ENCODE measurements at regions not wholly inside any gene's neighbourhood (a gene's known extent, or its start where the extent isn't known, plus 50 kb on each side); places are given as distances from the start of the nearest gene placed in this dataset.
"Not testable (repeated sequence)": the region's sequence is repeated elsewhere in the genome, so short reads cannot be mapped to it uniquely, and the experiment has no call there.

DNA sequence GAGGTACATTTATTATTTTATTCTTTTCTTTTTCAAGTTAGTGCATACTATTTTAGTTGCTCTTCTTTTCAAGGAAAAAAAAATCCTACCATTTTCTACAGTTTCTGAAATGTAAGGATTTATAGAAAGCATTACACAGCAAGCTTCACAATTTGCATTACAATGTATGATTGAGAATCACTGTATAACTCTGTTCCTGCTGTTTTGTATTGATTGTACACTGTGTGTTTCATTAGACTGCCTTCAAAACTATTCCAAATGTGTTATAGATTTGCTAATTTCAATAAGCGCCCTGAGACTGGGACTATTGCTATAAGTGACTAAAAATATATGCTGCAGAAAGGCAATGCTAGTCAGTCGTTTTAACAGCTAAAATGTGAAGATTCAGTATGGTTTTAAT is 479.7 kb upstream of the EYS start:
- no peaks in the 10 kb centered on the region for H3K79me2 ChIP-seq
- no peak for TF ChIP-seq CTCF (IDR thresholded peaks at IDR 0.05)
- H3K9me3 ChIP-seq (ENCODE audit: control insufficient read depth, low read length) = no peaks in the 10 kb centered on the region
- no peak overlapping the region for H3K27ac ChIP-seq
- no peaks in the 10 kb centered on the region for H3K27me3 ChIP-seq (ENCODE audit: control insufficient read depth, insufficient read depth, low read length)
- H3K4me1 ChIP-seq = no peaks in the 10 kb centered on the region
- no peak overlapping the region for H3K4me3 ChIP-seq (ENCODE audit: low read depth, low read length)
- no peak overlapping the region for H3K4me2 ChIP-seq (ENCODE audit: low read length)
- no peak overlapping the region for H3K9ac ChIP-seq
- H2AFZ ChIP-seq = no peak overlapping the region
- H3K36me3 ChIP-seq (ENCODE audit: control insufficient read depth, insufficient read depth, low read length) = no peaks in the 10 kb centered on the region

- no peaks in the 10 kb centered on the region for H3K27me3 ChIP-seq (ENCODE audit: control insufficient read depth, insufficient read depth, low read length)
- H3K36me3 ChIP-seq (ENCODE audit: control insufficient read depth, insufficient read depth, low read length) = no peaks in the 10 kb centered on the region
- TF ChIP-seq CTCF (IDR thresholded peaks at IDR 0.05) = no peak
- H3K4me3 ChIP-seq (ENCODE audit: low read depth, low read length) = no peak overlapping the region
- H3K4me1 ChIP-seq = no peaks in the 10 kb centered on the region
- H3K27ac ChIP-seq = no peak overlapping the region
- H3K4me2 ChIP-seq (ENCODE audit: low read length) = no peak overlapping the region
- H3K9ac ChIP-seq = no peak overlapping the region
- H2AFZ ChIP-seq = no peak overlapping the region
- H3K9me3 ChIP-seq (ENCODE audit: control insufficient read depth, low read length) = no peaks in the 10 kb centered on the region
- H3K79me2 ChIP-seq = no peaks in the 10 kb centered on the region
These were observed 477.1 kb upstream of the EYS start for GRCh38 chr6:66184091-66184490.

DNA sequence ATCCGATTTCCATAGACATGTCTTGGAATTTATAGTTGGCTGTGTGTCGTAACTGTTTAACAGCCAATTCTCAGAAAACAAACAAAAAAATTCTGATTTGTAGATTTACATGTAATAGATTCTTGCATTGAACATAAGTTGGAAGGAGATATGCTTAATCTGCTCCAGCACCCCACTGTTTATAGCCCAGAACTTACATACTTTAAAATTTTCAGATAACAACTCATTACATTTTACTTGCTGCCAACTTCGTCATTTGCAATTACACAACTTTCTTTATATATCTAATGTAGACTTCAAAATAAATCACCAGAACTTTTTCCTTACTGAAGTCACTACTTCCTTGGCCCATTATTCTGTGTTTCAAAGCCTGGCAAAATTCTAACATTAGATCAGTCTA is 472.3 kb upstream of the EYS start:
- H3K27ac ChIP-seq = no peak overlapping the region
- H3K9me3 ChIP-seq (ENCODE audit: control insufficient read depth, low read length) = no peaks in the 10 kb centered on the region
- H2AFZ ChIP-seq = no peak overlapping the region
- no peaks in the 10 kb centered on the region for H3K4me1 ChIP-seq
- H3K36me3 ChIP-seq (ENCODE audit: control insufficient read depth, insufficient read depth, low read length) = no peaks in the 10 kb centered on the region
- no peaks in the 10 kb centered on the region for H3K79me2 ChIP-seq
- no peak overlapping the region for H3K4me2 ChIP-seq (ENCODE audit: low read length)
- no peak overlapping the region for H3K4me3 ChIP-seq (ENCODE audit: low read depth, low read length)
- no peaks in the 10 kb centered on the region for H3K27me3 ChIP-seq (ENCODE audit: control insufficient read depth, insufficient read depth, low read length)
- H3K9ac ChIP-seq = no peak overlapping the region
- no peak for TF ChIP-seq CTCF (IDR thresholded peaks at IDR 0.05)

GRCh38 chr6:66173587-66173986 is 466.6 kb upstream of the EYS start:
- no peak for TF ChIP-seq CTCF (IDR thresholded peaks at IDR 0.05)
- Histone ChIP-seq H3K9ac (no peak overlapping the region), H3K4me1 (no peaks in the 10 kb centered on the region)

GRCh38 chr6:66166713-66167112 is 459.7 kb upstream of the EYS start:
- not testable (repeated sequence) for H3K9ac ChIP-seq; H3K27ac ChIP-seq; H3K4me1 ChIP-seq; H2AFZ ChIP-seq; H3K36me3 ChIP-seq (ENCODE audit: control insufficient read depth, insufficient read depth, low read length); H3K4me3 ChIP-seq (ENCODE audit: low read depth, low read length); H3K4me2 ChIP-seq (ENCODE audit: low read length); H3K27me3 ChIP-seq (ENCODE audit: control insufficient read depth, insufficient read depth, low read length); H3K9me3 ChIP-seq (ENCODE audit: control insufficient read depth, low read length); H3K79me2 ChIP-seq

More at GRCh38 chr6:66173587-66173986, 466.6 kb upstream of the EYS start:
- Histone ChIP-seq H3K9me3 (ENCODE audit: control insufficient read depth, low read length) (no peaks in the 10 kb centered on the region), H2AFZ (no peak overlapping the region), H3K27ac (no peak overlapping the region), H3K4me3 (ENCODE audit: low read depth, low read length) (no peak overlapping the region), H3K4me2 (ENCODE audit: low read length) (no peak overlapping the region), H3K27me3 (ENCODE audit: control insufficient read depth, insufficient read depth, low read length) (no peaks in the 10 kb centered on the region), H3K36me3 (ENCODE audit: control insufficient read depth, insufficient read depth, low read length) (no peaks in the 10 kb centered on the region), H3K79me2 (no peaks in the 10 kb centered on the region)
